IMR-90 (cell line): ENCODE measurements at regions not wholly inside any gene's neighbourhood (a gene's known extent, or its start where the extent isn't known, plus 50 kb on each side); places are given as distances from the start of the nearest gene placed in this dataset.

Experiments
- ATAC-seq: fragments of 200-7000 bp; cut with Tn5 transposase; 2 replicates; pipeline ENCODE4 v1.9.1; 2020; ENCODE audit warnings: low read depth, mild to moderate bottlenecking, moderate library complexity
- BruUV-seq: library from RNA; stranded (reverse); fragments of 400-500 nt; replicated peaks from 2 replicates; lab custom pipeline; 2021; lab: Mats Ljungman, UMichigan
- CTCF ChIA-PET: fragments of 300-600 bp; formaldehyde crosslinking; extraction: SDS; loops from one replicate; lab custom pipeline; 2021; ENCODE audit warnings: antibody characterized with exemption; lab: Yijun Ruan, JAX
- POLR2A ChIA-PET: fragments of 300-600 bp; sonication (Branson Sonifier 250); formaldehyde crosslinking; loops from one replicate; lab custom pipeline; 2022; ENCODE audit warnings: antibody characterized with exemption; ENCODE audit not compliant: unreplicated experiment; lab: Charles Lee
- DNase-seq: peaks from one replicate; pipeline ENCODE4 v3.0.0; 2013
- H2AFZ ChIP-seq: replicated peaks from 2 replicates; pipeline ENCODE3; 2013; ENCODE audit warnings: low read length, mild to moderate bottlenecking; ENCODE audit not compliant: poor library complexity
- H2AK5ac ChIP-seq: 2 replicates; pipeline ENCODE4 v1.6.1; 2013; ENCODE audit warnings: low read depth, low read length, inconsistent platforms
- H2AK9ac ChIP-seq: replicated peaks from 2 replicates; pipeline ENCODE3; 2013; ENCODE audit warnings: mild to moderate bottlenecking, low read depth, low read length, moderate library complexity; ENCODE audit not compliant: poor library complexity
- H2BK120ac ChIP-seq: 2 replicates; pipeline ENCODE4 v1.6.1; 2013; ENCODE audit warnings: low read depth, low read length, inconsistent platforms
- H2BK15ac ChIP-seq: 3 replicates; pipeline ENCODE4 v1.6.1; 2013; ENCODE audit warnings: low read depth, low read length, inconsistent platforms
- H2BK20ac ChIP-seq: 2 replicates; pipeline ENCODE4 v1.6.1; 2013; ENCODE audit warnings: low read depth, mild to moderate bottlenecking, inconsistent platforms, low read length, moderate library complexity
- H2BK5ac ChIP-seq: 2 replicates; pipeline ENCODE4 v1.6.1; 2013; ENCODE audit warnings: mild to moderate bottlenecking, low read depth, low read length, inconsistent platforms; ENCODE audit not compliant: poor library complexity, severe bottlenecking
- H3K14ac ChIP-seq: replicated peaks from 2 replicates; pipeline ENCODE4 v1.6.1; 2013; ENCODE audit warnings: low read depth, low read length, inconsistent platforms
- H3K18ac ChIP-seq: 2 replicates; pipeline ENCODE4 v1.6.1; 2013; ENCODE audit warnings: low read depth, low read length, control low read depth
- H3K23ac ChIP-seq: 2 replicates; pipeline ENCODE4 v1.6.1; 2013; ENCODE audit warnings: low read depth, low read length, inconsistent platforms
- H3K27ac ChIP-seq: 2 replicates; pipeline ENCODE4 v1.5.1; 2013; ENCODE audit warnings: mild to moderate bottlenecking, control low read depth, low read length; ENCODE audit not compliant: insufficient read depth
- H3K27me3 ChIP-seq: 2 replicates; pipeline ENCODE4 v1.6.1; 2013; ENCODE audit warnings: low read length; ENCODE audit not compliant: control insufficient read depth, insufficient read depth
- H3K36me3 ChIP-seq: 2 replicates; pipeline ENCODE4 v1.6.1; 2013; ENCODE audit warnings: low read length, mixed read lengths; ENCODE audit not compliant: control insufficient read depth, insufficient read depth
- H3K4ac ChIP-seq: 2 replicates; pipeline ENCODE4 v1.6.1; 2013; ENCODE audit warnings: low read depth, low read length, inconsistent platforms
- H3K4me1 ChIP-seq: 2 replicates; pipeline ENCODE4 v1.6.1; 2013; ENCODE audit warnings: low read length, mixed read lengths; ENCODE audit not compliant: control insufficient read depth, insufficient read depth
- H3K4me2 ChIP-seq: 2 replicates; pipeline ENCODE4 v1.6.1; 2013; ENCODE audit warnings: low read depth, mild to moderate bottlenecking, control low read depth, low read length, moderate library complexity
- H3K4me3 ChIP-seq: 2 replicates; pipeline ENCODE4 v1.5.1; 2013; ENCODE audit warnings: low read depth, mild to moderate bottlenecking, control low read depth, low read length, moderate library complexity; ENCODE audit not compliant: insufficient read depth
- H3K56ac ChIP-seq: 2 replicates; pipeline ENCODE4 v1.6.1; 2013; ENCODE audit warnings: low read length, inconsistent platforms; ENCODE audit not compliant: insufficient read depth; ENCODE audit errors: extremely low read depth
- H3K79me1 ChIP-seq, 2 experiments: 2 replicates each; pipeline ENCODE4 v1.6.1; 2013; ENCODE audit warnings: low read length in 2 of 2, inconsistent platforms in 1 of 2, low read depth in 1 of 2
- H3K9ac ChIP-seq: 2 replicates; pipeline ENCODE4 v1.6.1; 2013; ENCODE audit warnings: low read depth, low read length, control low read depth
- H3K9me1 ChIP-seq: 2 replicates; pipeline ENCODE4 v1.6.1; 2013; ENCODE audit warnings: low read length, inconsistent platforms; ENCODE audit not compliant: insufficient read depth
- H3K9me3 ChIP-seq: 2 replicates; pipeline ENCODE4 v1.6.1; 2013; ENCODE audit warnings: low read length; ENCODE audit not compliant: control insufficient read depth, insufficient read depth
- H4K20me1 ChIP-seq: 2 replicates; pipeline ENCODE4 v1.6.1; 2013; ENCODE audit warnings: low read length, inconsistent platforms; ENCODE audit not compliant: insufficient read depth
- H4K5ac ChIP-seq: 2 replicates; pipeline ENCODE4 v1.6.1; 2013; ENCODE audit warnings: mild to moderate bottlenecking, low read depth, low read length, control low read depth
- H4K8ac ChIP-seq, 2 experiments: 2 replicates each; pipeline ENCODE4 v1.6.1; 2013; ENCODE audit warnings: low read depth in 2 of 2, low read length in 2 of 2, control low read depth in 1 of 2, inconsistent platforms in 1 of 2
- H4K91ac ChIP-seq: 2 replicates; pipeline ENCODE4 v1.6.1; 2013; ENCODE audit warnings: low read depth, low read length, inconsistent platforms; ENCODE audit not compliant: insufficient read depth
- BHLHE40 ChIP-seq: fragments of 150-350 bp; IDR thresholded peaks from 2 replicates; pipeline ENCODE4 v1.6.1; 2016; ENCODE audit warnings: mild to moderate bottlenecking, low read depth, low read length
- CEBPB ChIP-seq: IDR thresholded peaks from 2 replicates; pipeline ENCODE4 v1.6.1; 2012; ENCODE audit warnings: low read depth, low read length, improper control_type of control experiment
- CHD1 ChIP-seq: IDR thresholded peaks from 2 replicates; pipeline ENCODE4 v1.6.1; 2012; ENCODE audit warnings: low read depth, low read length, improper control_type of control experiment
- CTCF ChIP-seq: conservative IDR thresholded peaks from 2 replicates; pipeline ENCODE4 v1.5.1; 2012; ENCODE audit warnings: mild to moderate bottlenecking, low read depth, low read length, improper control_type of control experiment
- ELK1 ChIP-seq: fragments of 150-350 bp; IDR thresholded peaks from 2 replicates; pipeline ENCODE4 v1.6.1; 2016; ENCODE audit warnings: low read depth, mild to moderate bottlenecking, low read length, moderate library complexity, borderline replicate concordance
- FOS ChIP-seq: fragments of 150-350 bp; IDR thresholded peaks from 2 replicates; pipeline ENCODE4 v1.6.1; 2016; ENCODE audit warnings: low read depth, low read length
- MAFK ChIP-seq: IDR thresholded peaks from 2 replicates; pipeline ENCODE4 v1.6.1; 2012; ENCODE audit warnings: low read depth, low read length, improper control_type of control experiment
- MAZ ChIP-seq: IDR thresholded peaks from 2 replicates; pipeline ENCODE4 v1.6.1; 2012; ENCODE audit warnings: low read depth, mild to moderate bottlenecking, low read length, improper control_type of control experiment, moderate library complexity, borderline replicate concordance
- MXI1 ChIP-seq: IDR thresholded peaks from 2 replicates; pipeline ENCODE4 v1.6.1; 2012; ENCODE audit warnings: low read depth, mild to moderate bottlenecking, low read length, moderate library complexity, borderline replicate concordance
- NFE2L2 ChIP-seq: fragments of 150-350 bp; IDR thresholded peaks from 2 replicates; pipeline ENCODE4 v1.6.1; 2016; ENCODE audit warnings: low read depth, mild to moderate bottlenecking, low read length
- POLR2A ChIP-seq: IDR thresholded peaks from 2 replicates; pipeline ENCODE4 v1.6.1; 2012; ENCODE audit warnings: mild to moderate bottlenecking, low read depth, low read length
- RAD21 ChIP-seq: IDR thresholded peaks from 2 replicates; pipeline ENCODE4 v1.6.1; 2012; ENCODE audit warnings: low read length, improper control_type of control experiment
- RCOR1 ChIP-seq: IDR thresholded peaks from 2 replicates; pipeline ENCODE4 v1.6.1; 2012; ENCODE audit warnings: mild to moderate bottlenecking, low read length, improper control_type of control experiment; ENCODE audit not compliant: insufficient replicate concordance
- RFX5 ChIP-seq: IDR thresholded peaks from 2 replicates; pipeline ENCODE4 v1.8.0; 2012; ENCODE audit warnings: low read depth, mild to moderate bottlenecking, low read length, moderate library complexity
- SMC3 ChIP-seq: fragments of 150-350 bp; IDR thresholded peaks from 2 replicates; pipeline ENCODE4 v1.6.1; 2016; ENCODE audit warnings: low read depth, mild to moderate bottlenecking, antibody characterized with exemption, low read length, moderate library complexity
- USF2 ChIP-seq: fragments of 150-350 bp; IDR thresholded peaks from 2 replicates; pipeline ENCODE4 v1.6.1; 2017; ENCODE audit warnings: mild to moderate bottlenecking, antibody characterized with exemption, low read length, low read depth
- WGBS, 2 experiments: methylation state at CpG; one replicate each; pipeline versions ENCODE4 v1.1.5 to v1.1.7; 2013; ENCODE audit warnings: missing lambda C conversion rate in 2 of 2; ENCODE audit not compliant: insufficient read length in 1 of 2; ENCODE audit errors: extremely low coverage in 2 of 2; 5-methylcytosine and 5-hydroxymethylcytosine counted together
- dilution Hi-C: fragments of 300-500 bp; cut with HindIII; formaldehyde crosslinking; loops from one replicate; pipeline ENCODE4 v1.14.3; 2018; ENCODE audit warnings: low sequenced_read_pairs; ENCODE audit not compliant: unreplicated experiment
- in situ Hi-C: fragments of 300-500 bp; cut with MboI; formaldehyde crosslinking; loops from 3 replicates; pipeline ENCODE4 v1.14.3; 2019; ENCODE audit warnings: low sequenced_read_pairs, inconsistent platforms, mixed read lengths
- intact Hi-C: fragments of 100-400 bp; cut with micrococcal nuclease; formaldehyde crosslinking; loops from 2 replicates; pipeline ENCODE4 v1.10.0; 2022

GRCh38 chr16:59327894-59328293 lies 593.8 kb upstream of the GOT2 start:
- Histone ChIP-seq H4K8ac (no peak overlapping the region), H3K4ac (no peak overlapping the region), H3K23ac (no peak overlapping the region), H4K5ac (no peak overlapping the region), H2BK5ac (no peak overlapping the region), H3K9me3 (no peaks in the 10 kb centered on the region), H3K27ac (no peak overlapping the region), H2AFZ (no peak overlapping the region), H3K79me1 (no peaks in the 10 kb centered on the region), H3K9ac (no peak overlapping the region), H3K14ac (no peak overlapping the region), H3K4me3 (no peak overlapping the region), H3K36me3 (no peaks in the 10 kb centered on the region), H3K9me1 (no peaks in the 10 kb centered on the region), H3K4me2 (no peak overlapping the region), H3K27me3 (no peaks in the 10 kb centered on the region), H2BK15ac (no peak overlapping the region), H3K18ac (no peak overlapping the region), H4K20me1 (no peaks in the 10 kb centered on the region), H2AK9ac (no peak overlapping the region), H4K91ac (no peak overlapping the region), H2AK5ac (no peak overlapping the region), H2BK20ac (no peak overlapping the region), H2BK120ac (no peak overlapping the region), H3K56ac (no peak overlapping the region), H3K4me1 (no peaks in the 10 kb centered on the region)
- intact Hi-C loops: no loop called here
- no CpG with 5 or more reads among the region's 3 CpGs for WGBS, 2 experiments
- in situ Hi-C loops: no loop called here
- POLR2A ChIA-PET: no interaction called here
- DNase-seq: no peak
- dilution Hi-C loops: no loop called here
- TF ChIP-seq RFX5 (no peak), MAFK (no peak), MAZ (no peak), RCOR1 (no peak), CHD1 (no peak), RAD21 (no peak), POLR2A (no peak), CTCF (no peak), MXI1 (no peak), NFE2L2 (no peak), CEBPB (no peak), BHLHE40 (no peak), ELK1 (no peak), FOS (no peak), USF2 (no peak), SMC3 (no peak)
- no peak for ATAC-seq
- CTCF ChIA-PET: no interaction called here
- BruUV-seq: no TSS peak
